SIG-M5 treated with dmso at 0.1 percent for 504 hours (cell line): ENCODE measurements at regions not wholly inside any gene's neighbourhood (a gene's known extent, or its start where the extent isn't known, plus 50 kb on each side); places are given as distances from the start of the nearest gene placed in this dataset.
"Not testable (repeated sequence)": the region's sequence is repeated elsewhere in the genome, so short reads cannot be mapped to it uniquely, and the experiment has no call there.

ENCODE experiments used
- DNase-seq: peaks from one replicate; lab custom pipeline; 2025; ENCODE audit not compliant: unreplicated experiment; lab: John Stamatoyannopoulos, UW

- no peak for DNase-seq
Measured at GRCh38 chr10:56547163-56547562, 186.1 kb upstream of the ZWINT start.

- DNase-seq: no peak
Measured at GRCh38 chr10:56537984-56538383, 176.9 kb upstream of the ZWINT start.

GRCh38 chr10:56522166-56522565 is 161.1 kb upstream of the ZWINT start:
- DNase-seq: no peak

- no peak for DNase-seq
Measured at GRCh38 chr10:56508562-56508961, 147.5 kb upstream of the ZWINT start.

GRCh38 chr10:56507033-56507432 is 146.0 kb upstream of the ZWINT start:
- no peak for DNase-seq

- no peak for DNase-seq
Measured at GRCh38 chr10:56505555-56505954, 144.5 kb upstream of the ZWINT start.

- DNase-seq: no peak
Measured at GRCh38 chr10:56496186-56496486, 135.1 kb upstream of the ZWINT start.

GRCh38 chr10:56487746-56488145 is 126.7 kb upstream of the ZWINT start:
- DNase-seq: no peak

GRCh38 chr10:56481521-56482091 is 120.5 kb upstream of the ZWINT start:
- no peak for DNase-seq

- DNase-seq: no peak
Measured at GRCh38 chr10:56472978-56473377, 111.9 kb upstream of the ZWINT start.

GRCh38 chr10:56470701-56471100 is 109.6 kb upstream of the ZWINT start:
- no peak for DNase-seq

- peak; percentile 0 for DNase-seq
Measured at GRCh38 chr10:56469482-56469881, 108.4 kb upstream of the ZWINT start.

GRCh38 chr10:56466005-56466404 is 104.9 kb upstream of the ZWINT start:
- DNase-seq: no peak

GRCh38 chr10:56449770-56450169 is 88.7 kb upstream of the ZWINT start:
- DNase-seq: peak; percentile 9

- not testable (repeated sequence) for DNase-seq
Measured at GRCh38 chr10:56447613-56448012, 86.6 kb upstream of the ZWINT start.

- not testable (repeated sequence) for DNase-seq
Measured at GRCh38 chr10:56441337-56441736, 80.3 kb upstream of the ZWINT start.
